RKO (cell line): ENCODE measurements at regions not wholly inside any gene's neighbourhood (a gene's known extent, or its start where the extent isn't known, plus 50 kb on each side); places are given as distances from the start of the nearest gene placed in this dataset.
A peak's percentile ranks its signal among the peaks of the same experiment; 100 is the strongest.

ENCODE experiments used
- DNase-seq: peaks from one replicate; pipeline ENCODE4 v3.0.0-alpha.2; 2016; ENCODE audit warnings: low spot score

GRCh38 chr11:115896084-115896483, 391.9 kb upstream of the CADM1 start:
- DNase-seq, result no peak

GRCh38 chr11:115895594-115895993, 391.4 kb upstream of the CADM1 start:
- DNase-seq, result no peak

- DNase-seq, result no peak
Observed at GRCh38 chr11:115894176-115894575, 390.0 kb upstream of the CADM1 start.

GRCh38 chr11:115893461-115894099, 389.4 kb upstream of the CADM1 start:
- no peak for DNase-seq

GRCh38 chr11:115892016-115892415, 387.8 kb upstream of the CADM1 start:
- DNase-seq, result no peak

- DNase-seq, result no peak
Observed at GRCh38 chr11:115891581-115891980, 387.4 kb upstream of the CADM1 start.

GRCh38 chr11:115890500-115890899, 386.3 kb upstream of the CADM1 start:
- DNase-seq, result no peak

GRCh38 chr11:115889712-115890111, 385.5 kb upstream of the CADM1 start:
- no peak for DNase-seq

- DNase-seq, result no peak
Observed at GRCh38 chr11:115887727-115888126, 383.5 kb upstream of the CADM1 start.

GRCh38 chr11:115887316-115887715, 383.1 kb upstream of the CADM1 start:
- no peak for DNase-seq

GRCh38 chr11:115886422-115886733, 382.2 kb upstream of the CADM1 start:
- no peak for DNase-seq

- DNase-seq, result no peak
Observed at GRCh38 chr11:115885535-115886421, 381.6 kb upstream of the CADM1 start.

- DNase-seq, result no peak
Observed at GRCh38 chr11:115884800-115885534, 380.8 kb upstream of the CADM1 start.

GRCh38 chr11:115874843-115875242, 370.6 kb upstream of the CADM1 start:
- DNase-seq, result no peak

GRCh38 chr11:115873813-115874212, 369.6 kb upstream of the CADM1 start:
- DNase-seq, result no peak

GRCh38 chr11:115872416-115872815, 368.2 kb upstream of the CADM1 start:
- DNase-seq, result no peak

- DNase-seq, result no peak
Observed at GRCh38 chr11:115871161-115871760, 367.0 kb upstream of the CADM1 start.

- peak; percentile 42 for DNase-seq
Observed at GRCh38 chr11:115869780-115870431, 365.7 kb upstream of the CADM1 start.

GRCh38 chr11:115869131-115869530, 364.9 kb upstream of the CADM1 start:
- DNase-seq, result no peak

- DNase-seq, result no peak
Observed at GRCh38 chr11:115860246-115860645, 356.0 kb upstream of the CADM1 start.

- no peak for DNase-seq
Observed at GRCh38 chr11:115848611-115849010, 344.4 kb upstream of the CADM1 start.

GRCh38 chr11:115848080-115848479, 343.9 kb upstream of the CADM1 start:
- no peak for DNase-seq
